Chondrocyte (in vitro differentiated cells): ENCODE measurements at regions not wholly inside any gene's neighbourhood (a gene's known extent, or its start where the extent isn't known, plus 50 kb on each side); places are given as distances from the start of the nearest gene placed in this dataset.
A peak's percentile ranks its signal among the peaks of the same experiment; 100 is the strongest.
"Not testable (repeated sequence)": the region's sequence is repeated elsewhere in the genome, so short reads cannot be mapped to it uniquely, and the experiment has no call there.

ENCODE experiments used
- DNase-seq: peaks from one replicate; pipeline ENCODE4 v3.0.0; 2021; ENCODE audit warnings: mixed read lengths, low spot score
- H3K27ac Mint-ChIP-seq: one replicate; pipeline ENCODE4 v1.8.0; 2021; ENCODE audit warnings: mild to moderate bottlenecking, moderate library complexity, mixed read lengths; ENCODE audit not compliant: unreplicated experiment
- H3K27me3 Mint-ChIP-seq: 2 replicates; pipeline ENCODE4 v1.8.0; 2021; ENCODE audit warnings: low read depth, mixed read lengths
- H3K36me3 Mint-ChIP-seq: 2 replicates; pipeline ENCODE4 v1.8.0; 2021; ENCODE audit warnings: low read depth, mixed read lengths
- H3K4me1 Mint-ChIP-seq: 2 replicates; pipeline ENCODE4 v1.8.0; 2021; ENCODE audit warnings: low read depth, mild to moderate bottlenecking, mixed read lengths
- H3K4me3 Mint-ChIP-seq: one replicate; pipeline ENCODE4 v1.8.0; 2021; ENCODE audit warnings: mild to moderate bottlenecking, moderate library complexity, mixed read lengths; ENCODE audit not compliant: unreplicated experiment
- H3K9me3 Mint-ChIP-seq: 2 replicates; pipeline ENCODE4 v1.8.0; 2021; ENCODE audit warnings: low read depth, mixed read lengths
- CTCF ChIP-seq: fragments of 200-600 bp; sonication (generic); IDR thresholded peaks from 2 replicates; pipeline ENCODE4 v1.5.0; 2021; ENCODE audit warnings: antibody characterized with exemption, mild to moderate bottlenecking, moderate library complexity

- Mint-ChIP-seq H3K4me3 (no peak overlapping the region), H3K27ac (no peak overlapping the region), H3K27me3 (peaks cover 27% of the 10 kb centered on the region), H3K4me1 (peaks cover 9% of the 10 kb centered on the region), H3K9me3 (no peaks in the 10 kb centered on the region), H3K36me3 (no peaks in the 10 kb centered on the region)
- DNase-seq = no peak
- peak; percentile 94 for TF ChIP-seq CTCF
These were observed 202.8 kb downstream of the IPMK start for GRCh38 chr10:58064714-58065528.

GRCh38 chr10:58063861-58064480 lies 203.7 kb downstream of the IPMK start:
- Mint-ChIP-seq H3K4me1 (peaks cover 9% of the 10 kb centered on the region), H3K36me3 (no peaks in the 10 kb centered on the region), H3K27me3 (peaks cover 26% of the 10 kb centered on the region), H3K27ac (no peak overlapping the region), H3K9me3 (no peaks in the 10 kb centered on the region), H3K4me3 (no peak overlapping the region)
- DNase-seq = no peak
- TF ChIP-seq CTCF = no peak

GRCh38 chr10:58058683-58059082 lies 209.0 kb downstream of the IPMK start:
- DNase-seq, H3K9me3 Mint-ChIP-seq, H3K4me3 Mint-ChIP-seq, H3K4me1 Mint-ChIP-seq, H3K36me3 Mint-ChIP-seq, H3K27ac Mint-ChIP-seq: not testable (repeated sequence)
- peak; percentile 53 for TF ChIP-seq CTCF
- peaks cover 12% of the 10 kb centered on the region for H3K27me3 Mint-ChIP-seq

- Mint-ChIP-seq H3K27me3 (peaks cover 18% of the 10 kb centered on the region), H3K4me3 (no peak overlapping the region), H3K27ac (no peak overlapping the region), H3K4me1 (peaks cover 4% of the 10 kb centered on the region), H3K36me3 (no peaks in the 10 kb centered on the region), H3K9me3 (no peaks in the 10 kb centered on the region)
- TF ChIP-seq CTCF = no peak
- DNase-seq = no peak
These were observed 212.8 kb downstream of the IPMK start for GRCh38 chr10:58054881-58055280.

GRCh38 chr10:58052772-58053171 lies 214.9 kb downstream of the IPMK start:
- no peak overlapping the region for H3K4me3 Mint-ChIP-seq
- H3K27me3 Mint-ChIP-seq = peaks cover 11% of the 10 kb centered on the region
- H3K36me3 Mint-ChIP-seq = no peaks in the 10 kb centered on the region
- peaks cover 4% of the 10 kb centered on the region for H3K4me1 Mint-ChIP-seq
- H3K9me3 Mint-ChIP-seq = no peaks in the 10 kb centered on the region
- DNase-seq = no peak
- no peak overlapping the region for H3K27ac Mint-ChIP-seq
- TF ChIP-seq CTCF = no peak
